Neural crest cell (in vitro differentiated cells): ENCODE measurements at regions not wholly inside any gene's neighbourhood (a gene's known extent, or its start where the extent isn't known, plus 50 kb on each side); places are given as distances from the start of the nearest gene placed in this dataset.
"Not testable (repeated sequence)": the region's sequence is repeated elsewhere in the genome, so short reads cannot be mapped to it uniquely, and the experiment has no call there.

Source experiments
- DNase-seq: peaks from one replicate; pipeline ENCODE4 v3.0.0; 2021; ENCODE audit warnings: low read depth, mixed read lengths, low spot score
- H3K27ac Mint-ChIP-seq: one replicate; pipeline ENCODE4 v1.8.0; 2021; ENCODE audit warnings: mild to moderate bottlenecking, mixed read lengths; ENCODE audit not compliant: unreplicated experiment
- H3K27me3 Mint-ChIP-seq: 2 replicates; pipeline ENCODE4 v1.8.0; 2021; ENCODE audit warnings: low read depth, mild to moderate bottlenecking, mixed read lengths
- H3K36me3 Mint-ChIP-seq: 2 replicates; pipeline ENCODE4 v1.8.0; 2021; ENCODE audit warnings: low read depth, mild to moderate bottlenecking, mixed read lengths
- H3K4me1 Mint-ChIP-seq: 2 replicates; pipeline ENCODE4 v1.8.0; 2021; ENCODE audit warnings: mixed read lengths
- H3K4me3 Mint-ChIP-seq: one replicate; pipeline ENCODE4 v1.8.0; 2021; ENCODE audit warnings: mild to moderate bottlenecking, mixed read lengths
- H3K9me3 Mint-ChIP-seq: 2 replicates; pipeline ENCODE4 v1.8.0; 2021; ENCODE audit warnings: mixed read lengths
- TF ChIP-seq, protein P1 (sequence below): fragments of 200-600 bp; sonication (generic); conservative IDR thresholded peaks from 2 replicates; pipeline ENCODE4 v1.5.0; 2021; ENCODE audit warnings: antibody characterized with exemption, mild to moderate bottlenecking

GRCh38 chrX:3541336-3541735, 172.1 kb downstream of the PRKX start:
- no peaks in the 10 kb centered on the region for H3K4me1 Mint-ChIP-seq
- DNase-seq = no peak
- TF ChIP-seq, protein P1, sequence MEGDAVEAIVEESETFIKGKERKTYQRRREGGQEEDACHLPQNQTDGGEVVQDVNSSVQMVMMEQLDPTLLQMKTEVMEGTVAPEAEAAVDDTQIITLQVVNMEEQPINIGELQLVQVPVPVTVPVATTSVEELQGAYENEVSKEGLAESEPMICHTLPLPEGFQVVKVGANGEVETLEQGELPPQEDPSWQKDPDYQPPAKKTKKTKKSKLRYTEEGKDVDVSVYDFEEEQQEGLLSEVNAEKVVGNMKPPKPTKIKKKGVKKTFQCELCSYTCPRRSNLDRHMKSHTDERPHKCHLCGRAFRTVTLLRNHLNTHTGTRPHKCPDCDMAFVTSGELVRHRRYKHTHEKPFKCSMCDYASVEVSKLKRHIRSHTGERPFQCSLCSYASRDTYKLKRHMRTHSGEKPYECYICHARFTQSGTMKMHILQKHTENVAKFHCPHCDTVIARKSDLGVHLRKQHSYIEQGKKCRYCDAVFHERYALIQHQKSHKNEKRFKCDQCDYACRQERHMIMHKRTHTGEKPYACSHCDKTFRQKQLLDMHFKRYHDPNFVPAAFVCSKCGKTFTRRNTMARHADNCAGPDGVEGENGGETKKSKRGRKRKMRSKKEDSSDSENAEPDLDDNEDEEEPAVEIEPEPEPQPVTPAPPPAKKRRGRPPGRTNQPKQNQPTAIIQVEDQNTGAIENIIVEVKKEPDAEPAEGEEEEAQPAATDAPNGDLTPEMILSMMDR = no peak
- no peaks in the 10 kb centered on the region for H3K27me3 Mint-ChIP-seq
- H3K27ac Mint-ChIP-seq = no peak overlapping the region
- no peak overlapping the region for H3K4me3 Mint-ChIP-seq
- peaks cover 8% of the 10 kb centered on the region for H3K9me3 Mint-ChIP-seq
- H3K36me3 Mint-ChIP-seq = no peaks in the 10 kb centered on the region

- Mint-ChIP-seq H3K9me3 (peaks cover 8% of the 10 kb centered on the region), H3K36me3 (no peaks in the 10 kb centered on the region), H3K4me1 (no peaks in the 10 kb centered on the region), H3K27ac (no peak overlapping the region), H3K4me3 (no peak overlapping the region), H3K27me3 (peaks cover 4% of the 10 kb centered on the region)
- no peak for DNase-seq
- TF ChIP-seq, protein P1 = no peak
These were observed 173.3 kb downstream of the PRKX start for GRCh38 chrX:3540105-3540504.

DNA sequence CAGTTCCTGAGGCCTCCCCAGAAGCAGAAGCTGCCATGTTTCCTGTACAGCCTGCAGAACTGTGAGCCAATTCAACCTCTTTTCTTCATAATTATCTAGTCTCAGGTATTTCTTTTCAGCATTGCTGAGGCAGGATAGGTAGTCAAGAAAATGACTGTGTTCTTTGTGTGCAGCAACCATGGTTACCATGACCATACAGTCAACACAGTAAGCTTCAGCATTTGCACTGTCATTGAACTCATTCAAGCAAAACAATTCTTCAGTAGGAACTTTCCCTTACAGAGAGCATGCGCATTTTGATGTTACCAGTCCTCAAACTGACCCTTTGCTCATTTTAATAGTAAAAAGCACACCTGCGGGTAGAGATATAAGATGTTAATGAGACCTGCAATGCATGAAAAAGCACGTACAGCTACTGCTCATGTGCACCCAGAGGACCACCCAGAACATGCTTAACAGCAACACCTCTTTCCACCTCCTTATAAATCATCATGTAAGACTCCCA, 180.8 kb downstream of the PRKX start:
- H3K27me3 Mint-ChIP-seq = peaks cover 4% of the 10 kb centered on the region
- DNase-seq = no peak
- no peak overlapping the region for H3K4me3 Mint-ChIP-seq
- TF ChIP-seq, protein P1 = no peak
- no peaks in the 10 kb centered on the region for H3K4me1 Mint-ChIP-seq
- H3K27ac Mint-ChIP-seq = no peak overlapping the region
- no peaks in the 10 kb centered on the region for H3K36me3 Mint-ChIP-seq
- H3K9me3 Mint-ChIP-seq = peaks cover 2% of the 10 kb centered on the region

GRCh38 chrX:3531435-3531834, 182.0 kb downstream of the PRKX start:
- H3K27me3 Mint-ChIP-seq, H3K4me1 Mint-ChIP-seq, DNase-seq, H3K9me3 Mint-ChIP-seq, H3K4me3 Mint-ChIP-seq, H3K36me3 Mint-ChIP-seq, H3K27ac Mint-ChIP-seq: not testable (repeated sequence)

GRCh38 chrX:3529466-3530010, 183.1 kb upstream of the MXRA5 start:
- Mint-ChIP-seq H3K27me3 (no peaks in the 10 kb centered on the region), H3K27ac (no peak overlapping the region), H3K4me1 (no peaks in the 10 kb centered on the region), H3K4me3 (no peak overlapping the region), H3K9me3 (peaks cover 2% of the 10 kb centered on the region), H3K36me3 (no peaks in the 10 kb centered on the region)
- TF ChIP-seq, protein P1 = no peak
- no peak for DNase-seq

GRCh38 chrX:3527811-3528210, 181.4 kb upstream of the MXRA5 start:
- H3K36me3 Mint-ChIP-seq = no peaks in the 10 kb centered on the region
- TF ChIP-seq, protein P1 = no peak
- no peaks in the 10 kb centered on the region for H3K4me1 Mint-ChIP-seq
- no peaks in the 10 kb centered on the region for H3K9me3 Mint-ChIP-seq
- DNase-seq = no peak
- H3K27ac Mint-ChIP-seq = no peak overlapping the region
- H3K4me3 Mint-ChIP-seq = no peak overlapping the region
- no peaks in the 10 kb centered on the region for H3K27me3 Mint-ChIP-seq
